ENCODE measurements at regions not wholly inside any gene's neighbourhood (a gene's known extent, or its start where the extent isn't known, plus 50 kb on each side); places are given as distances from the start of the nearest gene placed in this dataset.

GRCh38 chr20:57958050-57958420 is 248.2 kb upstream of the PMEPA1 start:
- no peak for TF ChIP-seq CTCF (IDR thresholded peaks at IDR 0.05; ENCODE audit: insufficient read depth, missing control alignments)
- FAIRE-seq: no peak
- no peak for DNase-seq (ENCODE audit: insufficient read length, low spot score)

- FAIRE-seq (no peak), DNase-seq (ENCODE audit: insufficient read length, low spot score) (no peak)
- TF ChIP-seq CTCF (IDR thresholded peaks at IDR 0.05; ENCODE audit: insufficient read depth, missing control alignments): no peak
These were observed 247.7 kb upstream of the PMEPA1 start for GRCh38 chr20:57957411-57958049.

- no peak for TF ChIP-seq CTCF (IDR thresholded peaks at IDR 0.05; ENCODE audit: insufficient read depth, missing control alignments)
- no peak for DNase-seq (ENCODE audit: insufficient read length, low spot score)
- FAIRE-seq: no peak
These were observed 243.8 kb upstream of the PMEPA1 start for GRCh38 chr20:57953638-57954037.

- DNase-seq (ENCODE audit: insufficient read length, low spot score): no peak
- FAIRE-seq: no peak
- TF ChIP-seq CTCF (IDR thresholded peaks at IDR 0.05; ENCODE audit: insufficient read depth, missing control alignments): no peak
These were observed 242.3 kb upstream of the PMEPA1 start for GRCh38 chr20:57952136-57952535.

- FAIRE-seq (no peak), DNase-seq (ENCODE audit: insufficient read length, low spot score) (no peak)
These were observed 241.7 kb upstream of the PMEPA1 start for GRCh38 chr20:57951549-57951948.

GRCh38 chr20:57950764-57951485 is 241.1 kb upstream of the PMEPA1 start:
- no peak for DNase-seq (ENCODE audit: insufficient read length, low spot score)
- TF ChIP-seq CTCF (IDR thresholded peaks at IDR 0.05; ENCODE audit: insufficient read depth, missing control alignments): no peak
- FAIRE-seq: no peak

More at GRCh38 chr20:57951549-57951948, 241.7 kb upstream of the PMEPA1 start:
- no peak for TF ChIP-seq CTCF (IDR thresholded peaks at IDR 0.05; ENCODE audit: insufficient read depth, missing control alignments)
